Tibial artery (tissue), 4 donors: ENCODE measurements at regions not wholly inside any gene's neighbourhood (a gene's known extent, or its start where the extent isn't known, plus 50 kb on each side); places are given as distances from the start of the nearest gene placed in this dataset.
A peak's percentile ranks its signal among the peaks of the same experiment; 100 is the strongest.

Experiments used
- DNase-seq, 2 donors: peaks; one replicate each; pipeline ENCODE4 v3.0.0-alpha.2; 2019
- H3K27ac ChIP-seq, 2 donors: fragments of 200-600 bp; sonication (generic) in 1 of 2; 1 replicate in 1 of 2; 2 replicates in 1 of 2; pipeline ENCODE4 v1.5.1; 2018 to 2019; ENCODE audit warnings: mild to moderate bottlenecking in 1 of 2
- H3K27me3 ChIP-seq, 2 donors: fragments of 200-600 bp; sonication (generic) in 1 of 2; one replicate each; pipeline versions ENCODE4 v1.5.1 to v1.6.0; 2016 to 2019
- H3K36me3 ChIP-seq, 3 donors: fragments of 200-600 bp; sonication (generic) in 2 of 3; one replicate each; pipeline ENCODE4 v1.5.1; 2016 to 2019; ENCODE audit warnings: mild to moderate bottlenecking in 2 of 3
- H3K4me1 ChIP-seq, 4 donors: fragments of 200-600 bp; sonication (generic) in 2 of 4; 1 replicate in 3 of 4; 2 replicates in 1 of 4; pipeline ENCODE4 v1.5.1; 2016 to 2019
- H3K4me3 ChIP-seq, 2 donors: fragments of 200-600 bp; sonication (generic) in 1 of 2; 1 replicate in 1 of 2; 2 replicates in 1 of 2; pipeline ENCODE4 v1.5.1; 2018 to 2019; ENCODE audit warnings: mild to moderate bottlenecking in 2 of 2
- H3K9me3 ChIP-seq, 3 donors: fragments of 200-600 bp; sonication (generic) in 1 of 3; one replicate each; pipeline ENCODE4 v1.5.1; 2016 to 2019
- CTCF ChIP-seq, 2 experiments: fragments of 200-600 bp in 1 of 2; fragments of 450-650 bp in 1 of 2; IDR thresholded peaks; one replicate each; pipeline ENCODE4 v1.5.1; 2017 to 2019; ENCODE audit warnings: antibody characterized with exemption in 2 of 2, mild to moderate bottlenecking in 1 of 2, moderate library complexity in 1 of 2
- intact Hi-C: fragments of 100-400 bp; cut with DNase I; formaldehyde crosslinking; loops from one replicate; pipeline ENCODE4 v1.15.0; 2023; ENCODE audit warnings: low total_unique reads

DNA sequence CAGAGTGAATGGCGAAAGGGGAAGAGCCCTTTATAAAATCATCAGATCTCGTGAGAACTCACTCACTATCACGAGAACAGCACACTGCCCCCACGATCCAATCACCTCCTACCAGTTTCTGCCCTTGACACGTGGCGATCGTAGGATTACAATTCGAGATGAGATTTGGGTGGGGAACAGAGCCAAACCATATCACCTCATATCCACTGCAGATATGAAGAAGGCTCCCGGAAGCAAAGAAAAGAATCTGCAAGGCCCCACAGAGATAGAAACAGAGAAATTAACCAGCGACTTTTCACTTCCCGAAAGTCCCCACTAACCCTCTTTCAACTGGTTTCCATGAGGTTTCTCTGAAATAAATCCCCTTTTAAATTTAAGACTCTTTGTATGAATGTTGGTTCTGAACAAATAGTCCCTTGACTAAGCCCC lies 86.2 kb upstream of the IRF2BP2 start:
- intact Hi-C loops, result loop anchor here (5.0 kb wide), 1 partner anchor 34 kb away; no protein-coding TSS in a partner anchor
- H3K9me3 ChIP-seq, result no peaks in the 10 kb centered on the region
- H3K36me3 ChIP-seq, result no peaks in the 10 kb centered on the region
- H3K27ac ChIP-seq, result no peak overlapping the region
- no peaks in the 10 kb centered on the region for H3K27me3 ChIP-seq
- H3K4me3 ChIP-seq, result no peak overlapping the region
- DNase-seq, result no peak
- TF ChIP-seq CTCF (IDR thresholded peaks at IDR 0.05), result no peak
- H3K4me1 ChIP-seq, result peaks cover 0 to 19% (median 14%) of the 10 kb centered on the region in 4 donors

- H3K4me1 ChIP-seq, result peaks cover 0 to 4% (median 1%) of the 10 kb centered on the region in 4 donors
- TF ChIP-seq CTCF (IDR thresholded peaks at IDR 0.05), result no peak
- intact Hi-C loops, result loop anchor here (5.0 kb wide), 1 partner anchor 32 kb away; no protein-coding TSS in a partner anchor
- H3K27me3 ChIP-seq, result no peaks in the 10 kb centered on the region
- no peak for DNase-seq
- no peaks in the 10 kb centered on the region for H3K9me3 ChIP-seq
- H3K27ac ChIP-seq, result no peak overlapping the region
- H3K36me3 ChIP-seq, result no peaks in the 10 kb centered on the region
- H3K4me3 ChIP-seq, result no peak overlapping the region
These were observed 84.7 kb upstream of the IRF2BP2 start for GRCh38 chr1:234694661-234695060.

- Histone ChIP-seq H3K4me3 (no peak overlapping the region), H3K4me1 (no peaks in the 10 kb centered on the region), H3K9me3 (no peaks in the 10 kb centered on the region), H3K27me3 (no peaks in the 10 kb centered on the region), H3K27ac (no peak overlapping the region), H3K36me3 (no peaks in the 10 kb centered on the region)
- DNase-seq, result no peak
- TF ChIP-seq CTCF (IDR thresholded peaks at IDR 0.05), result no peak
- intact Hi-C loops, result no loop called here
These were observed 83.1 kb upstream of the IRF2BP2 start for GRCh38 chr1:234692966-234693580.

DNA sequence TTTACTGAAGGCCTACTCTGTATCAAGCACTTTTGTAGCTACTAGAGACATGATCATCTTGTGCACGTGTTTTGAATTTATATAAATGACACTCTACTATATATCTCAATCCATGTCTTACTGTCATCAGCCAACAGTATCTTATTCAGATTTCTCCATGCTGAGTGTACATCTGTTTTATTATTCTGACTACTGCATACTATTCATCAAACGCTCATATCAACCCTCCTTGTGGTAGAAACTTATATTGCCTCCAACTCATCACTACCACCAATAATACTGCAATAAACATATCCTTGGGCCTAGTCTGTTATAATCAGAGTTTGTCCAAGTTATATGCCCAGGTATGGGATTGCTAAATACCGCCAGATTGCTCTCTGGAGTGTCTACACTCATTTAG lies 81.6 kb upstream of the IRF2BP2 start:
- peak in 1 of 2 experiments; percentile 11 for TF ChIP-seq CTCF (IDR thresholded peaks at IDR 0.05)
- Histone ChIP-seq H3K27ac (no peak overlapping the region), H3K4me3 (no peak overlapping the region), H3K27me3 (no peaks in the 10 kb centered on the region), H3K9me3 (no peaks in the 10 kb centered on the region), H3K36me3 (no peaks in the 10 kb centered on the region), H3K4me1 (peaks cover 0 to 10% (median 0%) of the 10 kb centered on the region in 4 donors)
- no peak for DNase-seq
- intact Hi-C loops, result no loop called here

- no peak for DNase-seq
- Histone ChIP-seq H3K27me3 (no peaks in the 10 kb centered on the region), H3K4me1 (peaks cover 0 to 13% (median 0%) of the 10 kb centered on the region in 4 donors), H3K36me3 (no peaks in the 10 kb centered on the region), H3K9me3 (no peaks in the 10 kb centered on the region), H3K4me3 (no peak overlapping the region), H3K27ac (no peak overlapping the region)
- TF ChIP-seq CTCF (IDR thresholded peaks at IDR 0.05), result no peak
- intact Hi-C loops, result no loop called here
These were observed 80.9 kb upstream of the IRF2BP2 start for GRCh38 chr1:234690872-234691271.
